GM21526 (cell line): ENCODE measurements at regions not wholly inside any gene's neighbourhood (a gene's known extent, or its start where the extent isn't known, plus 50 kb on each side); places are given as distances from the start of the nearest gene placed in this dataset.
"Not testable (repeated sequence)": the region's sequence is repeated elsewhere in the genome, so short reads cannot be mapped to it uniquely, and the experiment has no call there.

ENCODE experiments used
- ATAC-seq: cut with Tn5 transposase; IDR thresholded peaks from one replicate; pipeline ENCODE4 v1.9.1; 2021; ENCODE audit warnings: moderate library complexity; ENCODE audit not compliant: unreplicated experiment, low FRiP score

- ATAC-seq = not testable (repeated sequence)
Observed at GRCh38 chr5:88622890-88623289, 260.1 kb downstream of the MEF2C start.

- not testable (repeated sequence) for ATAC-seq
Observed at GRCh38 chr5:88615767-88616166, 267.2 kb downstream of the MEF2C start.

GRCh38 chr5:88613051-88613450 is 269.9 kb downstream of the MEF2C start:
- ATAC-seq = no peak

- ATAC-seq = no peak
Observed at GRCh38 chr5:88610586-88610985, 272.4 kb downstream of the MEF2C start.

- no peak for ATAC-seq
Observed at GRCh38 chr5:88607492-88607891, 275.5 kb downstream of the MEF2C start.

GRCh38 chr5:88606626-88607025 is 276.4 kb downstream of the MEF2C start:
- no peak for ATAC-seq

- no peak for ATAC-seq
Observed at GRCh38 chr5:88606173-88606572, 276.8 kb downstream of the MEF2C start.

- ATAC-seq = no peak
Observed at GRCh38 chr5:88602584-88602983, 280.4 kb downstream of the MEF2C start.

GRCh38 chr5:88594441-88594840 is 288.5 kb downstream of the MEF2C start:
- ATAC-seq = no peak

- no peak for ATAC-seq
Observed at GRCh38 chr5:88588609-88589008, 294.4 kb downstream of the MEF2C start.

GRCh38 chr5:88583471-88583870 is 299.5 kb downstream of the MEF2C start:
- no peak for ATAC-seq

- ATAC-seq = no peak
Observed at GRCh38 chr5:88558366-88558765, 289.7 kb upstream of the TMEM161B start.

GRCh38 chr5:88557881-88558280 is 289.2 kb upstream of the TMEM161B start:
- no peak for ATAC-seq

GRCh38 chr5:88557131-88557530 is 288.5 kb upstream of the TMEM161B start:
- no peak for ATAC-seq

- ATAC-seq = no peak
Observed at GRCh38 chr5:88556406-88556805, 287.8 kb upstream of the TMEM161B start.

- no peak for ATAC-seq
Observed at GRCh38 chr5:88555674-88556073, 287.0 kb upstream of the TMEM161B start.

GRCh38 chr5:88553986-88554385 is 285.3 kb upstream of the TMEM161B start:
- no peak for ATAC-seq

GRCh38 chr5:88553136-88553875 is 284.7 kb upstream of the TMEM161B start:
- no peak for ATAC-seq

GRCh38 chr5:88552426-88552825 is 283.8 kb upstream of the TMEM161B start:
- no peak for ATAC-seq

GRCh38 chr5:88551724-88552345 is 283.2 kb upstream of the TMEM161B start:
- no peak for ATAC-seq

GRCh38 chr5:88550736-88551135 is 282.1 kb upstream of the TMEM161B start:
- ATAC-seq = no peak

GRCh38 chr5:88548136-88548805 is 279.6 kb upstream of the TMEM161B start:
- no peak for ATAC-seq
